WTC11 (cell line): ENCODE measurements at regions not wholly inside any gene's neighbourhood (a gene's known extent, or its start where the extent isn't known, plus 50 kb on each side); places are given as distances from the start of the nearest gene placed in this dataset.

Source experiments
- ATAC-seq: fragments of 200-7000 bp; cut with Tn5 transposase; 2 replicates; pipeline ENCODE4 v1.10.0; 2021; ENCODE audit warnings: mild to moderate bottlenecking, moderate library complexity
- CTCF ChIA-PET: fragments of 300-600 bp; sonication (Branson Sonifier 250); formaldehyde crosslinking; loops from one replicate; lab custom pipeline; 2021; ENCODE audit warnings: antibody characterized with exemption; lab: Charles Lee
- POLR2A ChIA-PET: fragments of 350-600 bp; sonication (Branson Sonifier 250); formaldehyde crosslinking; loops from one replicate; lab custom pipeline; 2021; ENCODE audit warnings: antibody characterized with exemption; lab: Charles Lee
- DNase-seq: peaks from one replicate; pipeline ENCODE4 v3.0.0; 2021; ENCODE audit warnings: low spot score
- H3K27ac Mint-ChIP-seq: 2 replicates; pipeline ENCODE4 v1.8.0; 2021; ENCODE audit warnings: mixed read lengths
- H3K27me3 Mint-ChIP-seq: 2 replicates; pipeline ENCODE4 v1.8.0; 2021; ENCODE audit warnings: low read depth, mild to moderate bottlenecking, moderate library complexity, mixed read lengths
- H3K36me3 Mint-ChIP-seq: 2 replicates; pipeline ENCODE4 v1.8.0; 2021; ENCODE audit warnings: mixed read lengths
- H3K4me1 Mint-ChIP-seq: 2 replicates; pipeline ENCODE4 v1.8.0; 2022; ENCODE audit warnings: mixed read lengths
- H3K4me3 Mint-ChIP-seq: 2 replicates; pipeline ENCODE4 v1.8.0; 2021; ENCODE audit warnings: mild to moderate bottlenecking, moderate library complexity, mixed read lengths
- H3K9me3 Mint-ChIP-seq: 2 replicates; pipeline ENCODE4 v1.8.0; 2021; ENCODE audit warnings: mixed read lengths
- ARID4B ChIP-seq: sonication (generic); formaldehyde crosslinking; IDR thresholded peaks from 2 replicates; pipeline ENCODE4 v1.8.0; 2023; ENCODE audit warnings: missing genetic modification reagents, mild to moderate bottlenecking, borderline replicate concordance
- ATF1 ChIP-seq: sonication (generic); formaldehyde crosslinking; IDR thresholded peaks from 2 replicates; pipeline ENCODE4 v1.8.1; 2023; ENCODE audit warnings: mild to moderate bottlenecking, moderate library complexity, missing genetic modification reagents
- ATF3 ChIP-seq: sonication (generic); formaldehyde crosslinking; conservative IDR thresholded peaks from 2 replicates; pipeline ENCODE4 v1.8.1; 2022; ENCODE audit warnings: mild to moderate bottlenecking, missing genetic modification reagents
- ETV6 ChIP-seq: sonication (generic); formaldehyde crosslinking; IDR thresholded peaks from 2 replicates; pipeline ENCODE4 v1.8.1; 2022; ENCODE audit warnings: mild to moderate bottlenecking, missing genetic modification reagents
- FOXK1 ChIP-seq: sonication (generic); formaldehyde crosslinking; IDR thresholded peaks from 2 replicates; pipeline ENCODE4 v1.8.0; 2022; ENCODE audit warnings: mild to moderate bottlenecking, moderate library complexity, missing genetic modification reagents
- FOXP1 ChIP-seq: sonication (generic); formaldehyde crosslinking; IDR thresholded peaks from 2 replicates; pipeline ENCODE4 v1.8.0; 2022; ENCODE audit warnings: missing genetic modification reagents, mild to moderate bottlenecking, moderate library complexity, borderline replicate concordance
- FOXP4 ChIP-seq: sonication (generic); formaldehyde crosslinking; IDR thresholded peaks from 2 replicates; pipeline ENCODE4 v1.8.0; 2022; ENCODE audit warnings: mild to moderate bottlenecking, missing genetic modification reagents
- HMGXB4 ChIP-seq: sonication (generic); formaldehyde crosslinking; IDR thresholded peaks from 2 replicates; pipeline ENCODE4 v1.8.1; 2023; ENCODE audit warnings: mild to moderate bottlenecking, moderate library complexity, missing genetic modification reagents
- MXD4 ChIP-seq: fragments of 250-450 bp; sonication (Bioruptor Pico); IDR thresholded peaks from 2 replicates; pipeline ENCODE4 v1.8.0; 2021; ENCODE audit warnings: mild to moderate bottlenecking, moderate library complexity, borderline replicate concordance
- PRRX2 ChIP-seq: fragments of 250-450 bp; sonication (Bioruptor Pico); IDR thresholded peaks from 2 replicates; pipeline ENCODE4 v1.8.0; 2021; ENCODE audit warnings: mild to moderate bottlenecking
- SMAD4 ChIP-seq: sonication (generic); formaldehyde crosslinking; IDR thresholded peaks from 2 replicates; pipeline ENCODE4 v1.8.0; 2022; ENCODE audit warnings: mild to moderate bottlenecking, missing genetic modification reagents
- SOX15 ChIP-seq: fragments of 250-450 bp; sonication (Bioruptor Pico); IDR thresholded peaks from 2 replicates; pipeline ENCODE4 v1.9.0; 2021; ENCODE audit warnings: mild to moderate bottlenecking
- TF ChIP-seq, protein P1 (sequence below): sonication (generic); formaldehyde crosslinking; IDR thresholded peaks from 2 replicates; pipeline ENCODE4 v1.8.0; 2023; ENCODE audit warnings: mild to moderate bottlenecking, missing genetic modification reagents
- TF ChIP-seq, protein P2 (sequence below): sonication (generic); formaldehyde crosslinking; IDR thresholded peaks from 2 replicates; pipeline ENCODE4 v1.8.1; 2022; ENCODE audit warnings: mild to moderate bottlenecking, moderate library complexity, missing genetic modification reagents
- TF ChIP-seq, protein P3 (sequence below): sonication (generic); formaldehyde crosslinking; IDR thresholded peaks from 2 replicates; pipeline ENCODE4 v1.8.1; 2023; ENCODE audit warnings: mild to moderate bottlenecking, missing genetic modification reagents, moderate library complexity
- TF ChIP-seq, protein P4 (sequence below): sonication (generic); formaldehyde crosslinking; conservative IDR thresholded peaks from 2 replicates; pipeline ENCODE4 v1.8.1; 2023; ENCODE audit warnings: mild to moderate bottlenecking, low read depth, missing genetic modification reagents, moderate library complexity
- TF ChIP-seq, protein P5 (sequence below): sonication (generic); formaldehyde crosslinking; IDR thresholded peaks from 2 replicates; pipeline ENCODE4 v1.8.1; 2022; ENCODE audit warnings: missing genetic modification reagents, borderline replicate concordance

GRCh38 chr11:79809487-79809886 is 368.7 kb upstream of the TENM4 start (continued):
- TF ChIP-seq, protein P1, sequence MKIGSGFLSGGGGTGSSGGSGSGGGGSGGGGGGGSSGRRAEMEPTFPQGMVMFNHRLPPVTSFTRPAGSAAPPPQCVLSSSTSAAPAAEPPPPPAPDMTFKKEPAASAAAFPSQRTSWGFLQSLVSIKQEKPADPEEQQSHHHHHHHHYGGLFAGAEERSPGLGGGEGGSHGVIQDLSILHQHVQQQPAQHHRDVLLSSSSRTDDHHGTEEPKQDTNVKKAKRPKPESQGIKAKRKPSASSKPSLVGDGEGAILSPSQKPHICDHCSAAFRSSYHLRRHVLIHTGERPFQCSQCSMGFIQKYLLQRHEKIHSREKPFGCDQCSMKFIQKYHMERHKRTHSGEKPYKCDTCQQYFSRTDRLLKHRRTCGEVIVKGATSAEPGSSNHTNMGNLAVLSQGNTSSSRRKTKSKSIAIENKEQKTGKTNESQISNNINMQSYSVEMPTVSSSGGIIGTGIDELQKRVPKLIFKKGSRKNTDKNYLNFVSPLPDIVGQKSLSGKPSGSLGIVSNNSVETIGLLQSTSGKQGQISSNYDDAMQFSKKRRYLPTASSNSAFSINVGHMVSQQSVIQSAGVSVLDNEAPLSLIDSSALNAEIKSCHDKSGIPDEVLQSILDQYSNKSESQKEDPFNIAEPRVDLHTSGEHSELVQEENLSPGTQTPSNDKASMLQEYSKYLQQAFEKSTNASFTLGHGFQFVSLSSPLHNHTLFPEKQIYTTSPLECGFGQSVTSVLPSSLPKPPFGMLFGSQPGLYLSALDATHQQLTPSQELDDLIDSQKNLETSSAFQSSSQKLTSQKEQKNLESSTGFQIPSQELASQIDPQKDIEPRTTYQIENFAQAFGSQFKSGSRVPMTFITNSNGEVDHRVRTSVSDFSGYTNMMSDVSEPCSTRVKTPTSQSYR (CRISPR knock-in tag): no peak
- TF ChIP-seq ATF1: no peak
- no peak for TF ChIP-seq ARID4B (CRISPR knock-in tag)
- TF ChIP-seq SMAD4 (CRISPR knock-in tag): no peak
- no peak for TF ChIP-seq SOX15 (CRISPR knock-in tag)
- no peak for TF ChIP-seq HMGXB4
- TF ChIP-seq ATF3: no peak
- no peak for TF ChIP-seq ETV6 (CRISPR knock-in tag)

DNA sequence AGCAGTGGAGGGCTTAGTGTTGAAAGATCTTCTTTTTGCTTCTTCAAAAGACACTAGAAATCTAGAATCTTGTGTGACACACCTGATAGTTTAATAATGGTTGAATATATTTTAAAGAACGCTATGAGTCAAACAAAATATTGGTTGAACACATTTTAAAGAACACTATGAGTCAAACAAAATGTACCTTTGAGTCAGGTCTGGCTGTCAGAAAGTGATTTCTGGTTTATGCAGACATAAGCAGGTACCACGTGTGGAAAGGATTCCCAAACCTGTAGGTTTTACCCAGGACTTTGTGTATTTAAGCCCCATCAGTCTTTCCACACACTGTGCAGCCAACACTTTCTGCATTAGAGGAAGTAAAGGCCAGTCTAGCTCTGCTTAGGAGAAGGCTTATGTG is 366.7 kb upstream of the TENM4 start:
- Mint-ChIP-seq H3K27ac (no peak overlapping the region), H3K36me3 (peaks cover 15% of the 10 kb centered on the region), H3K4me3 (no peak overlapping the region), H3K4me1 (no peaks in the 10 kb centered on the region), H3K9me3 (peaks cover 26% of the 10 kb centered on the region), H3K27me3 (peaks cover 4% of the 10 kb centered on the region)
- CTCF ChIA-PET: no interaction called here
- POLR2A ChIA-PET: no interaction called here
- DNase-seq (no peak), ATAC-seq (no peak)
- no peak for TF ChIP-seq PRRX2
- no peak for TF ChIP-seq FOXP4
- no peak for TF ChIP-seq SOX15 (CRISPR knock-in tag)
- no peak for TF ChIP-seq FOXK1 (CRISPR knock-in tag)
- TF ChIP-seq FOXP1 (CRISPR knock-in tag): no peak
- TF ChIP-seq, protein P2, sequence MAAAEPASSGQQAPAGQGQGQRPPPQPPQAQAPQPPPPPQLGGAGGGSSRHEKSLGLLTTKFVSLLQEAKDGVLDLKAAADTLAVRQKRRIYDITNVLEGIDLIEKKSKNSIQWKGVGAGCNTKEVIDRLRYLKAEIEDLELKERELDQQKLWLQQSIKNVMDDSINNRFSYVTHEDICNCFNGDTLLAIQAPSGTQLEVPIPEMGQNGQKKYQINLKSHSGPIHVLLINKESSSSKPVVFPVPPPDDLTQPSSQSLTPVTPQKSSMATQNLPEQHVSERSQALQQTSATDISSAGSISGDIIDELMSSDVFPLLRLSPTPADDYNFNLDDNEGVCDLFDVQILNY (CRISPR knock-in tag): no peak
- TF ChIP-seq, protein P3, sequence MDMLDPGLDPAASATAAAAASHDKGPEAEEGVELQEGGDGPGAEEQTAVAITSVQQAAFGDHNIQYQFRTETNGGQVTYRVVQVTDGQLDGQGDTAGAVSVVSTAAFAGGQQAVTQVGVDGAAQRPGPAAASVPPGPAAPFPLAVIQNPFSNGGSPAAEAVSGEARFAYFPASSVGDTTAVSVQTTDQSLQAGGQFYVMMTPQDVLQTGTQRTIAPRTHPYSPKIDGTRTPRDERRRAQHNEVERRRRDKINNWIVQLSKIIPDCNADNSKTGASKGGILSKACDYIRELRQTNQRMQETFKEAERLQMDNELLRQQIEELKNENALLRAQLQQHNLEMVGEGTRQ (CRISPR knock-in tag): no peak
- TF ChIP-seq MXD4 (CRISPR knock-in tag): no peak
- TF ChIP-seq, protein P4, sequence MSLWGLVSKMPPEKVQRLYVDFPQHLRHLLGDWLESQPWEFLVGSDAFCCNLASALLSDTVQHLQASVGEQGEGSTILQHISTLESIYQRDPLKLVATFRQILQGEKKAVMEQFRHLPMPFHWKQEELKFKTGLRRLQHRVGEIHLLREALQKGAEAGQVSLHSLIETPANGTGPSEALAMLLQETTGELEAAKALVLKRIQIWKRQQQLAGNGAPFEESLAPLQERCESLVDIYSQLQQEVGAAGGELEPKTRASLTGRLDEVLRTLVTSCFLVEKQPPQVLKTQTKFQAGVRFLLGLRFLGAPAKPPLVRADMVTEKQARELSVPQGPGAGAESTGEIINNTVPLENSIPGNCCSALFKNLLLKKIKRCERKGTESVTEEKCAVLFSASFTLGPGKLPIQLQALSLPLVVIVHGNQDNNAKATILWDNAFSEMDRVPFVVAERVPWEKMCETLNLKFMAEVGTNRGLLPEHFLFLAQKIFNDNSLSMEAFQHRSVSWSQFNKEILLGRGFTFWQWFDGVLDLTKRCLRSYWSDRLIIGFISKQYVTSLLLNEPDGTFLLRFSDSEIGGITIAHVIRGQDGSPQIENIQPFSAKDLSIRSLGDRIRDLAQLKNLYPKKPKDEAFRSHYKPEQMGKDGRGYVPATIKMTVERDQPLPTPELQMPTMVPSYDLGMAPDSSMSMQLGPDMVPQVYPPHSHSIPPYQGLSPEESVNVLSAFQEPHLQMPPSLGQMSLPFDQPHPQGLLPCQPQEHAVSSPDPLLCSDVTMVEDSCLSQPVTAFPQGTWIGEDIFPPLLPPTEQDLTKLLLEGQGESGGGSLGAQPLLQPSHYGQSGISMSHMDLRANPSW (CRISPR knock-in tag): no peak
- TF ChIP-seq, protein P5, sequence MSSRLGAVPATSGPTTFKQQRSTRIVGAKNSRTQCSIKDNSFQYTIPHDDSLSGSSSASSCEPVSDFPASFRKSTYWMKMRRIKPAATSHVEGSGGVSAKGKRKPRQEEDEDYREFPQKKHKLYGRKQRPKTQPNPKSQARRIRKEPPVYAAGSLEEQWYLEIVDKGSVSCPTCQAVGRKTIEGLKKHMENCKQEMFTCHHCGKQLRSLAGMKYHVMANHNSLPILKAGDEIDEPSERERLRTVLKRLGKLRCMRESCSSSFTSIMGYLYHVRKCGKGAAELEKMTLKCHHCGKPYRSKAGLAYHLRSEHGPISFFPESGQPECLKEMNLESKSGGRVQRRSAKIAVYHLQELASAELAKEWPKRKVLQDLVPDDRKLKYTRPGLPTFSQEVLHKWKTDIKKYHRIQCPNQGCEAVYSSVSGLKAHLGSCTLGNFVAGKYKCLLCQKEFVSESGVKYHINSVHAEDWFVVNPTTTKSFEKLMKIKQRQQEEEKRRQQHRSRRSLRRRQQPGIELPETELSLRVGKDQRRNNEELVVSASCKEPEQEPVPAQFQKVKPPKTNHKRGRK (CRISPR knock-in tag): no peak
- no peak for TF ChIP-seq ATF1
